GM18868 (cell line): ENCODE measurements at regions not wholly inside any gene's neighbourhood (a gene's known extent, or its start where the extent isn't known, plus 50 kb on each side); places are given as distances from the start of the nearest gene placed in this dataset.
A peak's percentile ranks its signal among the peaks of the same experiment; 100 is the strongest.

Experiments used
- ATAC-seq: cut with Tn5 transposase; IDR thresholded peaks from one replicate; pipeline ENCODE4 v1.9.1; 2021; ENCODE audit warnings: mild to moderate bottlenecking, moderate library complexity; ENCODE audit not compliant: unreplicated experiment

DNA sequence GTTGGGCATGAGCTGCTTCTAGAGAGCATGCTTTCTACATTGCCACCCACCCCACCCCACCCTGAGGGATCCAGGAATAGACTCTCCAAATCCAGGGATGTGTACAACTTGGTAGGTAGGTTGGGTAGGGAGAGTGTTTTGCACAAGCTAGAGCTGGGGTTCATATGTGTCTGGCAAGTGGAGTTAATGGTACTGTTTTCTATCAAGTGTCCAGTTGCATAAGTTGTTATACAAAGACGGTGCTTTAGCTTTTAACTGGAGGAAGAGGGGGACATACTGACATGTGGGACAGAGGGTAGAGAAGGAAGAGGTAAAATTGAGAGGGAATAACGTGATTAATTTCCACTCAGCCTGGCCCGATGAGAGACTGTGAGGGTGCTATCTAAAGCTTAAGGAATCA is 51.0 kb upstream of the TNC start:
- ATAC-seq: no peak

GRCh38 chr9:115170358-115171073 is 52.6 kb upstream of the TNC start:
- no peak for ATAC-seq

- no peak for ATAC-seq
Observed at GRCh38 chr9:115171921-115172388, 54.0 kb upstream of the TNC start.

- no peak for ATAC-seq
Observed at GRCh38 chr9:115182264-115182663, 64.3 kb upstream of the TNC start.

- ATAC-seq: no peak
Observed at GRCh38 chr9:115183436-115183835, 65.5 kb upstream of the TNC start.

DNA sequence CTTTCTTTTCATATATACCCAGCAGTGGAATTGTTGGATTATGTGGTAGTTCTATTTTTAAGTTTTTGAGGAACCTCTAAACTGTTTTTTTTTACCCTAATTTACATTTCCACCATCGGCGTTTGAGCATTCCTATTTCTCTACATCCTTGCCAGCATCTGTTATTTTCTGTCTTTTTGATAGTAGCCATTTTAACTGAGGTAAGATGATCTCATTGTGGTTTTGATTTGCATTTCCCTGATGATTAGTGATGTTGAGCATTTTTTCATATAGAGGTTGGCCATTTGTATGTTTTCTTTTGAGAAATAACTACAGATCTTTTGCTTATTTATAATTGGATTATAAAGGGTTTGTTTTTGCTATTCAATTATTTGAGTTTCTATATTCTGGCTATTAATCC is 71.7 kb upstream of the TNC start:
- ATAC-seq: no peak

- peak; percentile 51 for ATAC-seq
Observed at GRCh38 chr9:115191667-115192066, 73.7 kb upstream of the TNC start.

GRCh38 chr9:115192280-115192679 is 74.3 kb upstream of the TNC start:
- peak; percentile 39 for ATAC-seq

GRCh38 chr9:115192835-115193525 is 75.0 kb upstream of the TNC start:
- peak; percentile 91 for ATAC-seq

DNA sequence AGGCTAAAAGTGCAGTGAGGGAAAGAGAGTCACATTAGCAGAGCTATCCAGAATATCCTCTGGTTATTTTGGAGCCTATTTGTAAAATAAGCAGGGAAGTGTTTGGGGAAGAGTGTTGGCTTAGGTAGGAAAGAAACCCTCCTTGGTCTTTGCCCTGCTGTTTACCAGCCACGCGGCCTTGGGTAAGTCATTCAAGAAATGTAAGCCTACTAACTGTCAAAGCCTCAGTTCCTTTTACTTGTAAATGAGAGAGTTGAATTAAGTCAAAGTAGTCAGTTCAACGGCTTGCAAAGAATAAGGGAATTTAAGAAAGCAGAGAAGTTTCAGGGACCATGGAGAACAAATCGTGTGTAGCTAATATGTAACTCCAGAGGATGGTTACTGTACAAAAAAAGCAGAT is 75.8 kb upstream of the TNC start:
- ATAC-seq: no peak

DNA sequence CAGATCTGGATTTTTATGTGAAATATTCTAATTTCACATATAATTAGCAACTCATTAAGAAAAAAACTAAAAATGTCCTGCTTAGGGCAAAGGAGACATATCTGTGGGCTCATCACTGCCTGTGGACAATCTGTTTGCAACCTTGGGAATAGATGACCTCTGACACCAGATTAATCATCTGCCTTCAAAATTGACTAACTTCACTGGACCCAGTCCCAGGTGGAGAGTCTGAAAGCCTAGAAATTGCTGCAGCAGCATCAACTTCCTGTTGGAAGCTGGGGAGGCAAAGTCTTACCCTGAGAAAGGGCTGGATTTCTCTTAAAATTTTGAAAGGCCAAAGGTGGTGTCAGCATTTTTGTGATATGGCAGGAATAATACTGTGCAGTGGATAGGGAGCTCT is 76.3 kb upstream of the TNC start:
- no peak for ATAC-seq

DNA sequence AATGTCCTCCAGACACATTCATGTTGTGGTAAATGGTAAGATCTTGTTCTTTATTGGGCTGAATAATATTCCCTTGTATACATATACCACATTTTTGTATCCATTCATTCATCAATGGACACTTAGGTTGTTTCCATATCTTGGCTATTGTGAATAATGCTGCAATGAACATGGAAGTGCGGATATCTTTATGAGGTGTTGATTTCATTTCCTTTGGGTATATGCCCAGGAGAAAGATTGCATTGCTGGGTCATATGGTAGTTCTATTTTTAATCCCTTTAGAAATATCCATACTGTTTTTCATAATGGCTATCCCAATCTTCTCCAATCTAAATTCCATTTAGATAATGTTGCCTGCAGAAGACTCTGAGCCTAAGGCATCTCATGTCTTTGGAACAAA is 78.0 kb upstream of the TNC start:
- ATAC-seq: no peak

DNA sequence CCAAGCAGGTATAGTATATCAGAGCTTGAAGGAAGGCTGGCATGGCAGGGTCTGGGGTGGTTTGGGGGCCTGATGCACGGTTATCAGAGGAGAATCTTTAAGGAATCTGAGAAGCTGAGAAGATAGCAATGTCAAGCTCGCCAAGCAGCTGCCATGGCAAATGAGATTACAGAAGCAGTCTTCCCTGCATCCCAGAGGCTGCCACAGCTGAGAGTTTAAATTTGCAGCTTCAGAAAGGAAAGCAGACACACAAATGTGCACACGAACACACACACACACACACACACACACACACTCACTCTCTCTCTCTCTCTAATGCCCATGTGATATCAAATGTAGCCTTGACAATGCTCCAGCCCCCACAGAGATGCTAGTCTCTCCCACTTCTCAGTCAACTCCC is 79.0 kb upstream of the TNC start:
- ATAC-seq: no peak

GRCh38 chr9:115198001-115198400 is 80.0 kb upstream of the TNC start:
- no peak for ATAC-seq

- ATAC-seq: no peak
Observed at GRCh38 chr9:115200711-115201505, 83.0 kb upstream of the TNC start.

GRCh38 chr9:115202181-115202580 is 84.2 kb upstream of the TNC start:
- no peak for ATAC-seq

- no peak for ATAC-seq
Observed at GRCh38 chr9:115202960-115203751, 85.2 kb upstream of the TNC start.

DNA sequence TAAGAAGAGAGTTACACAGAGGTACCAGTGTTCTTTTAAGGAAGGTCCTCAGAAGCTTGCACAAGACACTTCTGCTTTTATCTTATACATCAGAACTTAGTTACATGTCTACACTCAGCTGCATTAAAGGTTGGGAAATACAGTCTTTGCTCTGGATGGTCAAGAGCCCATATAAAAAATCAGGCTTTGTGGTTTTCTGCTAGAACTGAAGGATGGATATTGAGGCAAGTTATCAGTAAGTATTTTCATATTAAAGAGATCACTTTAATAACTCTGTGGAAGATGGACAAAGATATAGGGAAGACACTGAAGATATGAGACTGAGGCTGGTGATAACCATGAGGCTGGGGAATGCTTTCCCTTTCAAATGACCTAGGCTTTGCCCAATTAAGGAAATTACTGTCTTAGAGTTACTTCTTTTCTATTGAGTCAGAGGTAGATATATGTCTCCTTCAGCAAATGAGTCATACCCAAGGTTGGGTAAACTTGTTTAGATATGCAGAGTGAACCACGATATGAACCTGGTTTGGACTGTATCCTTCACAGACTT is 87.0 kb upstream of the TNC start:
- peak; percentile 60 for ATAC-seq

DNA sequence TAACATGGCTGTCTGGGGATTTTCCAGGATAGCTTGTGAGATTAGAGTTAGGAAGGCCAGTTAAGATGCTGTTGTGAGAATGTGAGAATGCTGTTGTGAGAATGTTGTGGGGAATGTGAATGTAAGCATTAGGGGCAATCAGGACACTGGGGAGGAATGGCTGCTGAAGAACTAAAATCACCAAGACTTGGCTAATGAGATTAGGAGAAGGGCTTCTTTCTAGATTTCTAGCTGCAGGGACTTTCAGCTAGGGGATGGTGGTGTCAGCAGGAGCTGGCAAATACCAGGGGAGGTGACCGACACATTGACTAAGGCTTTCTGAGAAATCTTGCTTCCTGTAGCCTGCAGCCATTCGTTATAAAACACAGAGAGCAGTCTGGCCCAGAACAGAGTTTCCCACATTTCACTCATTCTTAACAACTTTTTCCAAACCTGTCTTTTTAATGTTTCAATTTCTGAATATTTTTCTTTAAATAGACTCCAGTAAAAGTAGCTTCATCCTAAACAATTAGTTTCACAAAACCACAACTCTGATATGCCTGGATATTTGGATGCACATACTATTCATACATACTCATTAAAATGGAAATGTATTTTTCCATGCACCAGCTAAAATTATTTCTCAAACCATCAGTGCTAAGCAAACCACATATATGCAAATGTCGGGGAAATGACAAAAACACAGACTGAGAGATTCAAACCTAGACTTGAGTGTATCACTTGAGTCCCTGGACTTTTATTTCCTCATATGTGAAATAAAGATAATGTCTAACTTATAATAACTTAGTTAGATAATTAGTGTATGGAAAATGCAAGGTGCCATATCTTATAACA is 89.3 kb upstream of the TNC start:
- ATAC-seq: peak; percentile 41

GRCh38 chr9:115208501-115208900 is 90.5 kb upstream of the TNC start:
- no peak for ATAC-seq
